ENCODE measurements at regions not wholly inside any gene's neighbourhood (a gene's known extent, or its start where the extent isn't known, plus 50 kb on each side); places are given as distances from the start of the nearest gene placed in this dataset.

DNA sequence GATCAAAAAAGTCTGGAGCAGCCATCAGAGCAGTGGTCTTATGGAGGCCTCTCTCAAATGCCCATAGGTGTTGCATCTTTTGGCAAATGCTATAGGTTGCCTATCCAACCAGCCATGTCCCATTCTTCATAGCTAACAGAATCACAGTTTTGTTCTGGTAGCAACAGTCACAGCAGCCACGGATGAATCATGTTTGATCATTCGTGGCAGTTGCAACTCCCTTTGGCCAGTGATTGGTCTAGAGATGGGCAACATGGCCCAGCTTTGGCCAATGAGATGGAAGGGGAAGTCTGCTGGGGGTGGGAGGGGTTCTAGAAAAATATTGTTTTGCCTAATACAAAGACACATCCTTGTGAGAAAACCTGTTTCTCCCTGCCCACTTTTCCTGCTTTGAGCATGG, 50.3 kb upstream of the PPP2R3A start:
- DNase-seq (no peak), ATAC-seq (no peak)
- intact Hi-C loops (cut with DNase I, micrococcal nuclease), result loop anchor here in 1 of 2 donors (5.0 kb wide), 1 partner anchor 127 kb away; no protein-coding TSS in a partner anchor
